ENCODE measurements at regions not wholly inside any gene's neighbourhood (a gene's known extent, or its start where the extent isn't known, plus 50 kb on each side); places are given as distances from the start of the nearest gene placed in this dataset.

DNA sequence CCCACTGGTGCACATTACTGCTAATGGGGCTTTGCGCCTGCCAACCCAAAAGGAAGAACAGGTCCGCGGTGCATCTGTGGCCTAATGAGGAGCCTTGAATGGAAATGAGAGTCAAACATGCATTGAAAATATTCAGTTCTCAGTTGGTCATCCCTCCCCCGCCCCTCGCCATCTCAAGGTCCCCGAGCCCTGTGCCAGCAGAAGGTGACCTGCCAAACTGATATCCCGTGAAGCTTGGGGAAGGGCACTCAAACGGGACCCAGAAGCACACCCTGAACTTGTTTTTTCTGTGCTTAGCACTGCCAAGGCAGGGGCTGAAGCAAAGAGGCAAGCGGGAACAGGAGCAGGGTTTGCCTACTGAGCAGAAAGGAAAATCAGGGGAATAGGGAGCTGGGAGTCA is 67.9 kb upstream of the ZNF648 start:
- ATAC-seq (no peak), DNase-seq (ENCODE audit: low read depth, low spot score) (no peak)
- Histone ChIP-seq H4K20me1 (ENCODE audit: insufficient read depth) (no peaks in the 10 kb centered on the region), H3K36me3 (ENCODE audit: control insufficient read depth in 1 of 2, insufficient read depth in 2 of 2, low read length in 2 of 2) (no peaks in the 10 kb centered on the region), H3K4me2 (ENCODE audit: low read length) (no peak overlapping the region), H2AFZ (ENCODE audit: low read depth, low read length, poor library complexity, severe bottlenecking) (no peak overlapping the region), H3K79me2 (ENCODE audit: insufficient read depth, low read length) (no peaks in the 10 kb centered on the region), H3K9me2 (ENCODE audit: insufficient read depth) (no peaks in the 10 kb centered on the region), H3K27me3 (ENCODE audit: insufficient read depth, low read length) (no peaks in the 10 kb centered on the region), H3K9ac (ENCODE audit: low read length) (no peak overlapping the region), H3K4me3 (replicated peaks in 1 of 2; ENCODE audit: low read depth in 1 of 2, low read length in 2 of 2) (no peak overlapping the region), H3K4me1 (ENCODE audit: control insufficient read depth in 1 of 2, insufficient read depth in 2 of 2, low read length in 2 of 2) (no peaks in the 10 kb centered on the region), H3K27ac (ENCODE audit: low read depth, low read length) (no peak overlapping the region), H3K9me3 (ENCODE audit: control insufficient read depth in 1 of 2, insufficient read depth in 1 of 2, low read depth in 1 of 2, low read length in 2 of 2) (peaks cover 2 to 4% of the 10 kb centered on the region in 2 experiments; a peak in 2 of 4 replicates)
- no TSS peak for BruUV-seq (replicated peaks)
- ChIA-PET RAD21 (ENCODE audit: low non-redundant PET in 1 of 2, low total read pairs in 2 of 2, uncharacterized antibody in 2 of 2, unreplicated experiment in 2 of 2) (no interaction called here), POLR2A (no interaction called here), CTCF (no interaction called here)
- intact Hi-C loops (cut with micrococcal nuclease), result no loop called here
- TF ChIP-seq SIN3A (IDR thresholded peaks at IDR 0.05; ENCODE audit: low read depth), result no peak
- TF ChIP-seq FOSL1 (IDR thresholded peaks at IDR 0.05; ENCODE audit: low read depth), result no peak
- TF ChIP-seq, protein P1, sequence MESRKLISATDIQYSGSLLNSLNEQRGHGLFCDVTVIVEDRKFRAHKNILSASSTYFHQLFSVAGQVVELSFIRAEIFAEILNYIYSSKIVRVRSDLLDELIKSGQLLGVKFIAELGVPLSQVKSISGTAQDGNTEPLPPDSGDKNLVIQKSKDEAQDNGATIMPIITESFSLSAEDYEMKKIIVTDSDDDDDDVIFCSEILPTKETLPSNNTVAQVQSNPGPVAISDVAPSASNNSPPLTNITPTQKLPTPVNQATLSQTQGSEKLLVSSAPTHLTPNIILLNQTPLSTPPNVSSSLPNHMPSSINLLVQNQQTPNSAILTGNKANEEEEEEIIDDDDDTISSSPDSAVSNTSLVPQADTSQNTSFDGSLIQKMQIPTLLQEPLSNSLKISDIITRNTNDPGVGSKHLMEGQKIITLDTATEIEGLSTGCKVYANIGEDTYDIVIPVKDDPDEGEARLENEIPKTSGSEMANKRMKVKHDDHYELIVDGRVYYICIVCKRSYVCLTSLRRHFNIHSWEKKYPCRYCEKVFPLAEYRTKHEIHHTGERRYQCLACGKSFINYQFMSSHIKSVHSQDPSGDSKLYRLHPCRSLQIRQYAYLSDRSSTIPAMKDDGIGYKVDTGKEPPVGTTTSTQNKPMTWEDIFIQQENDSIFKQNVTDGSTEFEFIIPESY (IDR thresholded peaks at IDR 0.05; ENCODE audit: extremely low read depth, insufficient replicate concordance, low read length), result no peak
- no peak for TF ChIP-seq EGR1 (IDR thresholded peaks at IDR 0.05; ENCODE audit: low read depth)
- TF ChIP-seq ZFX (IDR thresholded peaks at IDR 0.05), result no peak
- no peak for TF ChIP-seq EZH2 (IDR thresholded peaks at IDR 0.05)
- no peak for TF ChIP-seq POLR2A (IDR thresholded peaks at IDR 0.05; ENCODE audit: borderline replicate concordance, extremely low read depth, insufficient read depth, insufficient read length)
- TF ChIP-seq, protein P2, sequence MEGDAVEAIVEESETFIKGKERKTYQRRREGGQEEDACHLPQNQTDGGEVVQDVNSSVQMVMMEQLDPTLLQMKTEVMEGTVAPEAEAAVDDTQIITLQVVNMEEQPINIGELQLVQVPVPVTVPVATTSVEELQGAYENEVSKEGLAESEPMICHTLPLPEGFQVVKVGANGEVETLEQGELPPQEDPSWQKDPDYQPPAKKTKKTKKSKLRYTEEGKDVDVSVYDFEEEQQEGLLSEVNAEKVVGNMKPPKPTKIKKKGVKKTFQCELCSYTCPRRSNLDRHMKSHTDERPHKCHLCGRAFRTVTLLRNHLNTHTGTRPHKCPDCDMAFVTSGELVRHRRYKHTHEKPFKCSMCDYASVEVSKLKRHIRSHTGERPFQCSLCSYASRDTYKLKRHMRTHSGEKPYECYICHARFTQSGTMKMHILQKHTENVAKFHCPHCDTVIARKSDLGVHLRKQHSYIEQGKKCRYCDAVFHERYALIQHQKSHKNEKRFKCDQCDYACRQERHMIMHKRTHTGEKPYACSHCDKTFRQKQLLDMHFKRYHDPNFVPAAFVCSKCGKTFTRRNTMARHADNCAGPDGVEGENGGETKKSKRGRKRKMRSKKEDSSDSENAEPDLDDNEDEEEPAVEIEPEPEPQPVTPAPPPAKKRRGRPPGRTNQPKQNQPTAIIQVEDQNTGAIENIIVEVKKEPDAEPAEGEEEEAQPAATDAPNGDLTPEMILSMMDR (IDR thresholded peaks at IDR 0.05 in 2 of 3, conservative IDR thresholded peaks at IDR 0.05 in 1 of 3; ENCODE audit: borderline replicate concordance in 1 of 3, insufficient read depth in 1 of 3, low read depth in 2 of 3, low read length in 2 of 3), result no peak
- TF ChIP-seq YY1 (IDR thresholded peaks at IDR 0.05; ENCODE audit: extremely low read depth, insufficient replicate concordance, low read depth, low read length), result no peak
- no peak for TF ChIP-seq SRF (IDR thresholded peaks at IDR 0.05; ENCODE audit: low read depth)
- TF ChIP-seq, protein P3, sequence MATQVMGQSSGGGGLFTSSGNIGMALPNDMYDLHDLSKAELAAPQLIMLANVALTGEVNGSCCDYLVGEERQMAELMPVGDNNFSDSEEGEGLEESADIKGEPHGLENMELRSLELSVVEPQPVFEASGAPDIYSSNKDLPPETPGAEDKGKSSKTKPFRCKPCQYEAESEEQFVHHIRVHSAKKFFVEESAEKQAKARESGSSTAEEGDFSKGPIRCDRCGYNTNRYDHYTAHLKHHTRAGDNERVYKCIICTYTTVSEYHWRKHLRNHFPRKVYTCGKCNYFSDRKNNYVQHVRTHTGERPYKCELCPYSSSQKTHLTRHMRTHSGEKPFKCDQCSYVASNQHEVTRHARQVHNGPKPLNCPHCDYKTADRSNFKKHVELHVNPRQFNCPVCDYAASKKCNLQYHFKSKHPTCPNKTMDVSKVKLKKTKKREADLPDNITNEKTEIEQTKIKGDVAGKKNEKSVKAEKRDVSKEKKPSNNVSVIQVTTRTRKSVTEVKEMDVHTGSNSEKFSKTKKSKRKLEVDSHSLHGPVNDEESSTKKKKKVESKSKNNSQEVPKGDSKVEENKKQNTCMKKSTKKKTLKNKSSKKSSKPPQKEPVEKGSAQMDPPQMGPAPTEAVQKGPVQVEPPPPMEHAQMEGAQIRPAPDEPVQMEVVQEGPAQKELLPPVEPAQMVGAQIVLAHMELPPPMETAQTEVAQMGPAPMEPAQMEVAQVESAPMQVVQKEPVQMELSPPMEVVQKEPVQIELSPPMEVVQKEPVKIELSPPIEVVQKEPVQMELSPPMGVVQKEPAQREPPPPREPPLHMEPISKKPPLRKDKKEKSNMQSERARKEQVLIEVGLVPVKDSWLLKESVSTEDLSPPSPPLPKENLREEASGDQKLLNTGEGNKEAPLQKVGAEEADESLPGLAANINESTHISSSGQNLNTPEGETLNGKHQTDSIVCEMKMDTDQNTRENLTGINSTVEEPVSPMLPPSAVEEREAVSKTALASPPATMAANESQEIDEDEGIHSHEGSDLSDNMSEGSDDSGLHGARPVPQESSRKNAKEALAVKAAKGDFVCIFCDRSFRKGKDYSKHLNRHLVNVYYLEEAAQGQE (IDR thresholded peaks at IDR 0.05; ENCODE audit: low read depth), result no peak
- no peak for TF ChIP-seq ZNF274 (IDR thresholded peaks at IDR 0.05; ENCODE audit: low read depth, low read length)
- no peak for TF ChIP-seq CEBPB (IDR thresholded peaks at IDR 0.05; ENCODE audit: low read depth)
- TF ChIP-seq, protein P4, sequence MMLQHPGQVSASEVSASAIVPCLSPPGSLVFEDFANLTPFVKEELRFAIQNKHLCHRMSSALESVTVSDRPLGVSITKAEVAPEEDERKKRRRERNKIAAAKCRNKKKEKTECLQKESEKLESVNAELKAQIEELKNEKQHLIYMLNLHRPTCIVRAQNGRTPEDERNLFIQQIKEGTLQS (IDR thresholded peaks at IDR 0.05), result no peak

Measured in HCT116 (cell line).